ENCODE measurements at regions not wholly inside any gene's neighbourhood (a gene's known extent, or its start where the extent isn't known, plus 50 kb on each side); places are given as distances from the start of the nearest gene placed in this dataset.

GRCh38 chr2:157172866-157173578 is 84.5 kb upstream of the GALNT5 start:
- H3K36me3 ChIP-seq (ENCODE audit: insufficient read depth, low read length) = no peaks in the 10 kb centered on the region
- no peak overlapping the region for H2AFZ ChIP-seq (ENCODE audit: low read depth, low read length)
- H3K4me3 ChIP-seq (ENCODE audit: low read length) = no peak overlapping the region
- H3K4me1 ChIP-seq (ENCODE audit: insufficient read depth, low read length) = no peaks in the 10 kb centered on the region
- no peaks in the 10 kb centered on the region for H3K27me3 ChIP-seq (ENCODE audit: insufficient read depth, low read length)
- H3K9me3 ChIP-seq (ENCODE audit: low read length) = no peaks in the 10 kb centered on the region

- no peaks in the 10 kb centered on the region for H3K9me3 ChIP-seq (ENCODE audit: low read length)
- H3K36me3 ChIP-seq (ENCODE audit: insufficient read depth, low read length) = no peaks in the 10 kb centered on the region
- H3K4me3 ChIP-seq (ENCODE audit: low read length) = no peak overlapping the region
- no peak overlapping the region for H2AFZ ChIP-seq (ENCODE audit: low read depth, low read length)
- no peaks in the 10 kb centered on the region for H3K27me3 ChIP-seq (ENCODE audit: insufficient read depth, low read length)
- H3K4me1 ChIP-seq (ENCODE audit: insufficient read depth, low read length) = no peaks in the 10 kb centered on the region
Observed at GRCh38 chr2:157173740-157174184, 83.7 kb upstream of the GALNT5 start.

- no peak overlapping the region for H3K4me3 ChIP-seq (ENCODE audit: low read length)
Observed at GRCh38 chr2:157174321-157174720, 83.2 kb upstream of the GALNT5 start.

GRCh38 chr2:157176602-157177001 is 80.9 kb upstream of the GALNT5 start:
- Histone ChIP-seq H3K9me3 (ENCODE audit: low read length) (no peaks in the 10 kb centered on the region), H3K27me3 (ENCODE audit: insufficient read depth, low read length) (no peaks in the 10 kb centered on the region), H2AFZ (ENCODE audit: low read depth, low read length) (no peak overlapping the region), H3K4me3 (ENCODE audit: low read length) (no peak overlapping the region), H3K4me1 (ENCODE audit: insufficient read depth, low read length) (no peaks in the 10 kb centered on the region), H3K36me3 (ENCODE audit: insufficient read depth, low read length) (no peaks in the 10 kb centered on the region)

More at GRCh38 chr2:157174321-157174720, 83.2 kb upstream of the GALNT5 start:
- Histone ChIP-seq H3K9me3 (ENCODE audit: low read length) (no peaks in the 10 kb centered on the region), H3K36me3 (ENCODE audit: insufficient read depth, low read length) (no peaks in the 10 kb centered on the region), H3K27me3 (ENCODE audit: insufficient read depth, low read length) (no peaks in the 10 kb centered on the region), H2AFZ (ENCODE audit: low read depth, low read length) (no peak overlapping the region), H3K4me1 (ENCODE audit: insufficient read depth, low read length) (no peaks in the 10 kb centered on the region)

- H2AFZ ChIP-seq (ENCODE audit: low read depth, low read length) = no peak overlapping the region
Observed at GRCh38 chr2:157178874-157179273, 78.6 kb upstream of the GALNT5 start.

GRCh38 chr2:157179324-157180105 is 78.0 kb upstream of the GALNT5 start:
- Histone ChIP-seq H3K4me1 (ENCODE audit: insufficient read depth, low read length) (no peaks in the 10 kb centered on the region), H3K27me3 (ENCODE audit: insufficient read depth, low read length) (no peaks in the 10 kb centered on the region), H3K36me3 (ENCODE audit: insufficient read depth, low read length) (no peaks in the 10 kb centered on the region), H3K4me3 (ENCODE audit: low read length) (no peak overlapping the region), H3K9me3 (ENCODE audit: low read length) (no peaks in the 10 kb centered on the region), H2AFZ (ENCODE audit: low read depth, low read length) (no peak overlapping the region)

More at GRCh38 chr2:157178874-157179273, 78.6 kb upstream of the GALNT5 start:
- H3K4me1 ChIP-seq (ENCODE audit: insufficient read depth, low read length) = no peaks in the 10 kb centered on the region
- H3K36me3 ChIP-seq (ENCODE audit: insufficient read depth, low read length) = no peaks in the 10 kb centered on the region
- no peaks in the 10 kb centered on the region for H3K27me3 ChIP-seq (ENCODE audit: insufficient read depth, low read length)
- H3K4me3 ChIP-seq (ENCODE audit: low read length) = no peak overlapping the region
- no peaks in the 10 kb centered on the region for H3K9me3 ChIP-seq (ENCODE audit: low read length)

GRCh38 chr2:157180359-157180758 is 77.1 kb upstream of the GALNT5 start:
- H3K36me3 ChIP-seq (ENCODE audit: insufficient read depth, low read length) = no peaks in the 10 kb centered on the region
- no peaks in the 10 kb centered on the region for H3K27me3 ChIP-seq (ENCODE audit: insufficient read depth, low read length)
- no peak overlapping the region for H3K4me3 ChIP-seq (ENCODE audit: low read length)
- no peak overlapping the region for H2AFZ ChIP-seq (ENCODE audit: low read depth, low read length)
- no peaks in the 10 kb centered on the region for H3K4me1 ChIP-seq (ENCODE audit: insufficient read depth, low read length)
- no peaks in the 10 kb centered on the region for H3K9me3 ChIP-seq (ENCODE audit: low read length)

- H3K4me1 ChIP-seq (ENCODE audit: insufficient read depth, low read length) = no peaks in the 10 kb centered on the region
- no peak overlapping the region for H2AFZ ChIP-seq (ENCODE audit: low read depth, low read length)
- no peaks in the 10 kb centered on the region for H3K9me3 ChIP-seq (ENCODE audit: low read length)
Observed at GRCh38 chr2:157181234-157181633, 76.3 kb upstream of the GALNT5 start.

GRCh38 chr2:157182204-157182709 is 75.2 kb upstream of the GALNT5 start:
- Histone ChIP-seq H3K4me3 (ENCODE audit: low read length) (no peak overlapping the region), H2AFZ (ENCODE audit: low read depth, low read length) (no peak overlapping the region), H3K27me3 (ENCODE audit: insufficient read depth, low read length) (no peaks in the 10 kb centered on the region), H3K4me1 (ENCODE audit: insufficient read depth, low read length) (no peaks in the 10 kb centered on the region), H3K9me3 (ENCODE audit: low read length) (no peaks in the 10 kb centered on the region), H3K36me3 (ENCODE audit: insufficient read depth, low read length) (no peaks in the 10 kb centered on the region)

More at GRCh38 chr2:157181234-157181633, 76.3 kb upstream of the GALNT5 start:
- no peaks in the 10 kb centered on the region for H3K36me3 ChIP-seq (ENCODE audit: insufficient read depth, low read length)
- no peak overlapping the region for H3K4me3 ChIP-seq (ENCODE audit: low read length)
- H3K27me3 ChIP-seq (ENCODE audit: insufficient read depth, low read length) = no peaks in the 10 kb centered on the region

GRCh38 chr2:157182834-157183396 is 74.6 kb upstream of the GALNT5 start:
- H3K27me3 ChIP-seq (ENCODE audit: insufficient read depth, low read length) = no peaks in the 10 kb centered on the region
- no peaks in the 10 kb centered on the region for H3K36me3 ChIP-seq (ENCODE audit: insufficient read depth, low read length)
- H2AFZ ChIP-seq (ENCODE audit: low read depth, low read length) = no peak overlapping the region
- no peak overlapping the region for H3K4me3 ChIP-seq (ENCODE audit: low read length)
- H3K4me1 ChIP-seq (ENCODE audit: insufficient read depth, low read length) = no peaks in the 10 kb centered on the region
- H3K9me3 ChIP-seq (ENCODE audit: low read length) = no peaks in the 10 kb centered on the region

GRCh38 chr2:157184161-157184895 is 73.2 kb upstream of the GALNT5 start:
- Histone ChIP-seq H3K4me1 (ENCODE audit: insufficient read depth, low read length) (no peaks in the 10 kb centered on the region), H3K27me3 (ENCODE audit: insufficient read depth, low read length) (no peaks in the 10 kb centered on the region), H3K36me3 (ENCODE audit: insufficient read depth, low read length) (no peaks in the 10 kb centered on the region), H3K4me3 (ENCODE audit: low read length) (no peak overlapping the region), H3K9me3 (ENCODE audit: low read length) (no peaks in the 10 kb centered on the region), H2AFZ (ENCODE audit: low read depth, low read length) (no peak overlapping the region)

- H3K9me3 ChIP-seq (ENCODE audit: low read length) = no peaks in the 10 kb centered on the region
- H3K4me3 ChIP-seq (ENCODE audit: low read length) = no peak overlapping the region
- no peak overlapping the region for H2AFZ ChIP-seq (ENCODE audit: low read depth, low read length)
- H3K36me3 ChIP-seq (ENCODE audit: insufficient read depth, low read length) = no peaks in the 10 kb centered on the region
- H3K4me1 ChIP-seq (ENCODE audit: insufficient read depth, low read length) = peaks cover 6% of the 10 kb centered on the region
- H3K27me3 ChIP-seq (ENCODE audit: insufficient read depth, low read length) = no peaks in the 10 kb centered on the region
Observed at GRCh38 chr2:157185476-157186227, 71.9 kb upstream of the GALNT5 start.

All from neuron (in vitro differentiated cells).